Iris pigment epithelial cell (primary cell): ENCODE measurements at regions not wholly inside any gene's neighbourhood (a gene's known extent, or its start where the extent isn't known, plus 50 kb on each side); places are given as distances from the start of the nearest gene placed in this dataset.
"Not testable (repeated sequence)": the region's sequence is repeated elsewhere in the genome, so short reads cannot be mapped to it uniquely, and the experiment has no call there.

ENCODE experiments used
- DNase-seq: peaks from one replicate; pipeline ENCODE4 v3.0.0-alpha.2; 2011; ENCODE audit warnings: low read depth

- no peak for DNase-seq
These were observed 515.1 kb downstream of the FRK start for GRCh38 chr6:115545672-115545986.

GRCh38 chr6:115544765-115545671 lies 515.7 kb downstream of the FRK start:
- no peak for DNase-seq

GRCh38 chr6:115540077-115540869 lies 520.4 kb downstream of the FRK start:
- no peak for DNase-seq

- DNase-seq, result no peak
These were observed 521.2 kb downstream of the FRK start for GRCh38 chr6:115539531-115539930.

- DNase-seq, result no peak
These were observed 535.9 kb downstream of the FRK start for GRCh38 chr6:115524821-115525220.

GRCh38 chr6:115521747-115522146 lies 538.9 kb downstream of the FRK start:
- DNase-seq, result not testable (repeated sequence)

GRCh38 chr6:115514656-115515055 lies 546.0 kb downstream of the FRK start:
- DNase-seq, result no peak

GRCh38 chr6:115512923-115513322 lies 547.8 kb downstream of the FRK start:
- DNase-seq, result no peak

GRCh38 chr6:115511771-115512170 lies 548.9 kb downstream of the FRK start:
- no peak for DNase-seq

GRCh38 chr6:115502432-115502831 lies 558.3 kb downstream of the FRK start:
- not testable (repeated sequence) for DNase-seq

GRCh38 chr6:115495184-115495583 lies 565.5 kb downstream of the FRK start:
- no peak for DNase-seq

- DNase-seq, result no peak
These were observed 573.4 kb downstream of the FRK start for GRCh38 chr6:115487331-115487730.

- DNase-seq, result no peak
These were observed 575.3 kb downstream of the FRK start for GRCh38 chr6:115485400-115485799.

- not testable (repeated sequence) for DNase-seq
These were observed 580.1 kb downstream of the FRK start for GRCh38 chr6:115480543-115480942.

GRCh38 chr6:115474443-115475041 lies 586.1 kb downstream of the FRK start:
- DNase-seq, result no peak

- no peak for DNase-seq
These were observed 592.3 kb downstream of the FRK start for GRCh38 chr6:115468272-115469005.

GRCh38 chr6:115467726-115468125 lies 593.0 kb downstream of the FRK start:
- DNase-seq, result no peak

- no peak for DNase-seq
These were observed 599.8 kb downstream of the FRK start for GRCh38 chr6:115460913-115461312.

- DNase-seq, result no peak
These were observed 603.8 kb downstream of the FRK start for GRCh38 chr6:115456848-115457247.

GRCh38 chr6:115443825-115444478 lies 616.7 kb downstream of the FRK start:
- no peak for DNase-seq

GRCh38 chr6:115442323-115442722 lies 618.4 kb downstream of the FRK start:
- no peak for DNase-seq

- no peak for DNase-seq
These were observed 619.0 kb downstream of the FRK start for GRCh38 chr6:115441651-115442050.
